Nephron (organoid): ENCODE measurements at regions not wholly inside any gene's neighbourhood (a gene's known extent, or its start where the extent isn't known, plus 50 kb on each side); places are given as distances from the start of the nearest gene placed in this dataset.

ENCODE experiments used
- H3K27ac Mint-ChIP-seq, 3 experiments: 2 replicates each; pipeline ENCODE4 v1.8.0; 2020; ENCODE audit warnings: mixed read lengths in 3 of 3, mild to moderate bottlenecking in 2 of 3, moderate library complexity in 1 of 3
- H3K27me3 Mint-ChIP-seq: 2 replicates; pipeline ENCODE4 v1.8.0; 2021; ENCODE audit warnings: low read depth, mild to moderate bottlenecking, moderate library complexity, mixed read lengths
- H3K36me3 Mint-ChIP-seq: 2 replicates; pipeline ENCODE4 v1.8.0; 2020; ENCODE audit warnings: low read depth, mixed read lengths
- H3K4me1 Mint-ChIP-seq: 2 replicates; pipeline ENCODE4 v1.8.0; 2020; ENCODE audit warnings: mixed read lengths
- H3K4me3 Mint-ChIP-seq, 3 experiments: 2 replicates each; pipeline ENCODE4 v1.8.0; 2020; ENCODE audit warnings: mild to moderate bottlenecking in 3 of 3, mixed read lengths in 3 of 3, moderate library complexity in 2 of 3
- H3K9me3 Mint-ChIP-seq: 2 replicates; pipeline ENCODE4 v1.8.0; 2020; ENCODE audit warnings: mixed read lengths
- CTCF ChIP-seq, 3 experiments: fragments of 200-600 bp; sonication (generic); IDR thresholded peaks; one replicate each; pipeline ENCODE4 v1.5.0; 2021; ENCODE audit warnings: antibody characterized with exemption in 3 of 3; ENCODE audit not compliant: unreplicated experiment in 3 of 3

DNA sequence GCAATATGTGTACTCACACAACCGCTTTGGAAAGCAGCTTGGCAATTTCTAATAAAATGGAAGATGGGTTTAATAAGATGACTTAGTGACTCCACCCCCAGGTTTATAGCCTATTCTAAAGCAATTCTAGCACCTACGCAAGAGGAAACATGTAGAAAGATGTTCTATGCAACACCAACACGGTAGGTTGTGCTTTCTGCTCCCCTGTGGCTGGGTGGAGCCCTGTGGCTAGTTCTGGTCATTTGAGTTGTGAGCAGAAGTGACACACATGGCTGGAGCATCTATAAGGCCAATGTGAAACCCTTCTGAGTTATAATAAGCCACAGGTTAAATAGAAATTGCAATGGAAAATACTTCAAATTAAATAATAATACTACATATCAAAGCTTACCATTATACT lies 310.7 kb downstream of the CD83 start:
- no peak overlapping the region for H3K4me3 Mint-ChIP-seq
- TF ChIP-seq CTCF (IDR thresholded peaks at IDR 0.05; ENCODE audit: unreplicated experiment in 3 of 3), result no peak
- H3K9me3 Mint-ChIP-seq, result peaks cover under 1% of the 10 kb centered on the region
- H3K27me3 Mint-ChIP-seq, result peaks cover 4% of the 10 kb centered on the region
- no peak overlapping the region for H3K27ac Mint-ChIP-seq
- H3K36me3 Mint-ChIP-seq, result no peaks in the 10 kb centered on the region
- H3K4me1 Mint-ChIP-seq, result peaks cover 4% of the 10 kb centered on the region

DNA sequence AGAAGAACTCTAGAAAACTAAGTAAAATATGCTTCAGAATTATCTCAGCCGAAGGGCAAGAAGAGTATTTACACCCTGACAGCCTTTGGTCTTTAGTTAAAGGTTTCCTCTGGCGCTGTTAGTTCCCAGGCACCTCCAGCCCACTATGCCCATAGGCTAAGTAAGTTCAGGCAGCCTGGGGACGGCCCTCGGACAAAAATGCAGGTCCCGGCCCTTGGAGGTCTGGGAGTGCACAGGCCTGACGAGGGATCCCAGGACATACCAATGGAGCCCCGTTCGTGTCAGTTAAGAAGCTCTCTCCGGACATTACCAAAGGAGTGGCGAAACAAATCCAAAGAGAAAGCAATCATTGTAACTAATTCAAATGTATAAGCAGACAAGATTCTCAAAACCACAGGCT lies 311.8 kb downstream of the CD83 start:
- no peak for TF ChIP-seq CTCF (IDR thresholded peaks at IDR 0.05; ENCODE audit: unreplicated experiment in 3 of 3)
- Mint-ChIP-seq H3K36me3 (no peaks in the 10 kb centered on the region), H3K27me3 (peaks cover 4% of the 10 kb centered on the region), H3K9me3 (peaks cover 2% of the 10 kb centered on the region), H3K4me3 (no peak overlapping the region), H3K4me1 (no peaks in the 10 kb centered on the region), H3K27ac (no peak overlapping the region)

- TF ChIP-seq CTCF (IDR thresholded peaks at IDR 0.05; ENCODE audit: unreplicated experiment in 3 of 3), result no peak
- Mint-ChIP-seq H3K9me3 (peaks cover 2% of the 10 kb centered on the region), H3K27ac (no peak overlapping the region), H3K4me1 (peaks cover 2% of the 10 kb centered on the region), H3K4me3 (no peak overlapping the region), H3K36me3 (no peaks in the 10 kb centered on the region), H3K27me3 (no peaks in the 10 kb centered on the region)
Observed at GRCh38 chr6:14430218-14430617, 312.6 kb downstream of the CD83 start.

DNA sequence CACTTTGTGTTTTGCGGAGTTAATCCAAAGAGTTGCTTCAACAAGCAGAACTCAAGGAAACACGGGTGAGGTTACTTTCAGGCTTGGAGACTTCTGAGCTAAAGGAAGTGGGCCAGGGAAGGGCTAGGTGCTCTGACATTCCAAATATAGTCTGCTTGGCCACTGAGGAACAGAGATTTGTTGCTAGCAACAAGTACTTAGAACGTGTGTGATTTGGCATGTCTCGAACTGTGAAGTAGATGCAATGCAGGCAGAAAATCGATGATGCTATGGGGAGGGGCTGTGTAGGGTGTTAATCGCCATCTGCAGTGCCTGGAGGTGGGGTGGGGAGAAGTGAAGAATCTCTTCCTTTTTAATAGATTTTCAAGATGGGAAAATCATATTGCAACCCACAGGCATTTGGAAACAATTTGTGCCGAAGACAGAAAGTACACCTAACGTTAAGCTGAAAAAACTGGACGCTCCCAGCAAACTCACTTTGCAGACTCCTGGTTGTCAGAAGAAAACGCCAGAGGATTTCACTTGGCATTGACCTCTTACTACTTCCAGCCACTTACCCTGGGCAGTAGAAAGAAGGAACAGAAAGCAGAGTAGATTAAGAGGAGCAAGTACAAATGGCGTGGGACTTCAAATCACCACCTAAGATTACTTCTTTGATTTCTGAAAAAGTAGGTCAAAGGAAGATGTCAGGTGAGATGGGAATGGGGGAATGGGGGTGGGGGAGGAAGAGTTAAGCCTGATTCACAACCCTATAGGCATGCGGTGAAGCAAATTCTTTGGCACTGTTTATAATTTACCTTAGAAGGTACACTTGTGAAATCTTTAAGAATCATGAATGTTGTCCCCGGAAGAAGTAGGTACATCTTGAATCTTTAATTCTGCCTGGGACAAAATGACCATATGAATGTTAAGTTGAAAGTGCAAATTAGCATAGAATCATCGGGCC lies 314.1 kb downstream of the CD83 start:
- no peak overlapping the region for H3K27ac Mint-ChIP-seq
- peaks cover 5% of the 10 kb centered on the region for H3K4me1 Mint-ChIP-seq
- TF ChIP-seq CTCF (IDR thresholded peaks at IDR 0.05; ENCODE audit: unreplicated experiment in 3 of 3), result no peak
- peaks cover 2% of the 10 kb centered on the region for H3K9me3 Mint-ChIP-seq
- no peaks in the 10 kb centered on the region for H3K27me3 Mint-ChIP-seq
- no peaks in the 10 kb centered on the region for H3K36me3 Mint-ChIP-seq
- no peak overlapping the region for H3K4me3 Mint-ChIP-seq

GRCh38 chr6:14434916-14435690 lies 317.5 kb downstream of the CD83 start:
- TF ChIP-seq CTCF (IDR thresholded peaks at IDR 0.05; ENCODE audit: unreplicated experiment in 3 of 3), result no peak
- no peak overlapping the region for H3K4me3 Mint-ChIP-seq

More at GRCh38 chr6:14434916-14435690, 317.5 kb downstream of the CD83 start:
- H3K36me3 Mint-ChIP-seq, result no peaks in the 10 kb centered on the region
- peaks cover 15% of the 10 kb centered on the region for H3K4me1 Mint-ChIP-seq
- H3K27ac Mint-ChIP-seq, result no peak overlapping the region
- peaks cover 2% of the 10 kb centered on the region for H3K9me3 Mint-ChIP-seq
- no peaks in the 10 kb centered on the region for H3K27me3 Mint-ChIP-seq
